HG03442 (cell line): ENCODE measurements at regions not wholly inside any gene's neighbourhood (a gene's known extent, or its start where the extent isn't known, plus 50 kb on each side); places are given as distances from the start of the nearest gene placed in this dataset.
"Not testable (repeated sequence)": the region's sequence is repeated elsewhere in the genome, so short reads cannot be mapped to it uniquely, and the experiment has no call there.

ENCODE experiments used
- ATAC-seq: cut with Tn5 transposase; IDR thresholded peaks from one replicate; pipeline ENCODE4 v1.9.1; 2021; ENCODE audit warnings: mild to moderate bottlenecking, moderate library complexity; ENCODE audit not compliant: unreplicated experiment

GRCh38 chr3:25844891-25845290, 55.0 kb downstream of the OXSM start:
- no peak for ATAC-seq

- ATAC-seq, result no peak
Measured at GRCh38 chr3:25846282-25846681, 56.4 kb downstream of the OXSM start.

- no peak for ATAC-seq
Measured at GRCh38 chr3:25849091-25849490, 59.2 kb downstream of the OXSM start.

GRCh38 chr3:25849641-25850385, 59.9 kb downstream of the OXSM start:
- no peak for ATAC-seq

- ATAC-seq, result not testable (repeated sequence)
Measured at GRCh38 chr3:25851693-25852259, 61.9 kb downstream of the OXSM start.

- ATAC-seq, result no peak
Measured at GRCh38 chr3:25854214-25854613, 64.3 kb downstream of the OXSM start.

GRCh38 chr3:25854635-25855034, 64.7 kb downstream of the OXSM start:
- no peak for ATAC-seq

GRCh38 chr3:25855266-25855784, 65.4 kb downstream of the OXSM start:
- no peak for ATAC-seq

- peak; percentile 89 for ATAC-seq
Measured at GRCh38 chr3:25856902-25857518, 67.1 kb downstream of the OXSM start.

GRCh38 chr3:25861566-25861965, 71.7 kb downstream of the OXSM start:
- ATAC-seq, result no peak

GRCh38 chr3:25863011-25863415, 73.1 kb downstream of the OXSM start:
- peak; percentile 47 for ATAC-seq

GRCh38 chr3:25863416-25863959, 73.6 kb downstream of the OXSM start:
- no peak for ATAC-seq

- no peak for ATAC-seq
Measured at GRCh38 chr3:25870452-25870851, 80.6 kb downstream of the OXSM start.

- peak; percentile 82 for ATAC-seq
Measured at GRCh38 chr3:25872200-25872877, 82.4 kb downstream of the OXSM start.

GRCh38 chr3:25883492-25883891, 93.6 kb downstream of the OXSM start:
- no peak for ATAC-seq

GRCh38 chr3:25884981-25885380, 95.1 kb downstream of the OXSM start:
- no peak for ATAC-seq

- no peak for ATAC-seq
Measured at GRCh38 chr3:25885544-25885943, 95.7 kb downstream of the OXSM start.

- ATAC-seq, result no peak
Measured at GRCh38 chr3:25887907-25888306, 98.0 kb downstream of the OXSM start.

GRCh38 chr3:25888892-25889524, 99.1 kb downstream of the OXSM start:
- ATAC-seq, result no peak

- ATAC-seq, result no peak
Measured at GRCh38 chr3:25889525-25889917, 99.6 kb downstream of the OXSM start.

GRCh38 chr3:25894101-25894500, 104.2 kb downstream of the OXSM start:
- ATAC-seq, result no peak
